Trophoblast cell (in vitro differentiated cells and primary cell): ENCODE measurements at regions not wholly inside any gene's neighbourhood (a gene's known extent, or its start where the extent isn't known, plus 50 kb on each side); places are given as distances from the start of the nearest gene placed in this dataset.
"Not testable (repeated sequence)": the region's sequence is repeated elsewhere in the genome, so short reads cannot be mapped to it uniquely, and the experiment has no call there.

Source experiments
- DNase-seq, 2 donors: peaks; one replicate each; pipeline ENCODE4 v3.0.0-alpha.2; 2016
- H2AFZ ChIP-seq: 2 replicates; pipeline ENCODE4 v1.6.1; 2013; ENCODE audit warnings: low read length, moderate library complexity, mild to moderate bottlenecking; ENCODE audit not compliant: insufficient read depth, poor library complexity
- H2AK5ac ChIP-seq: 2 replicates; pipeline ENCODE4 v1.6.1; 2013; ENCODE audit warnings: mild to moderate bottlenecking, low read length
- H2BK120ac ChIP-seq: 2 replicates; pipeline ENCODE4 v1.6.1; 2013; ENCODE audit warnings: low read length, mild to moderate bottlenecking, moderate library complexity; ENCODE audit not compliant: insufficient read depth, poor library complexity
- H2BK12ac ChIP-seq: 2 replicates; pipeline ENCODE4 v1.6.1; 2013; ENCODE audit warnings: mild to moderate bottlenecking, low read length, moderate library complexity
- H2BK5ac ChIP-seq: 2 replicates; pipeline ENCODE4 v1.6.1; 2013; ENCODE audit warnings: low read length, low read depth, moderate library complexity, mild to moderate bottlenecking; ENCODE audit not compliant: poor library complexity
- H3K14ac ChIP-seq: 2 replicates; pipeline ENCODE4 v1.6.1; 2013; ENCODE audit warnings: mild to moderate bottlenecking, low read length
- H3K18ac ChIP-seq: 2 replicates; pipeline ENCODE4 v1.6.1; 2013; ENCODE audit warnings: mild to moderate bottlenecking, low read length
- H3K23ac ChIP-seq: 2 replicates; pipeline ENCODE4 v1.6.1; 2013; ENCODE audit warnings: low read length
- H3K27ac ChIP-seq: 2 replicates; pipeline ENCODE4 v1.5.1; 2013; ENCODE audit warnings: low read depth, mild to moderate bottlenecking, inconsistent platforms, low read length, moderate library complexity
- H3K27me3 ChIP-seq: 2 replicates; pipeline ENCODE4 v1.6.1; 2013; ENCODE audit warnings: inconsistent platforms, mild to moderate bottlenecking, low read length, moderate library complexity; ENCODE audit not compliant: insufficient read depth
- H3K36me3 ChIP-seq, 2 experiments: 1 replicate in 1 of 2; 2 replicates in 1 of 2; pipeline ENCODE4 v1.6.1; 2013; ENCODE audit warnings: low read length in 2 of 2, mild to moderate bottlenecking in 2 of 2, moderate library complexity in 1 of 2; ENCODE audit not compliant: insufficient read depth in 2 of 2, control insufficient read depth in 1 of 2
- H3K4ac ChIP-seq: 2 replicates; pipeline ENCODE4 v1.6.1; 2013; ENCODE audit warnings: low read depth, mild to moderate bottlenecking, low read length, moderate library complexity
- H3K4me1 ChIP-seq, 2 experiments: 1 replicate in 1 of 2; 2 replicates in 1 of 2; pipeline ENCODE4 v1.6.1; 2013; ENCODE audit warnings: low read length in 2 of 2, mild to moderate bottlenecking in 2 of 2, moderate library complexity in 1 of 2; ENCODE audit not compliant: insufficient read depth in 2 of 2, control insufficient read depth in 1 of 2
- H3K4me2 ChIP-seq: 2 replicates; pipeline ENCODE4 v1.6.1; 2013; ENCODE audit warnings: inconsistent platforms, mild to moderate bottlenecking, low read length, moderate library complexity
- H3K4me3 ChIP-seq: 2 replicates; pipeline ENCODE4 v1.5.1; 2013; ENCODE audit warnings: mild to moderate bottlenecking, low read depth, low read length, inconsistent platforms
- H3K79me1 ChIP-seq: one replicate; pipeline ENCODE4 v1.6.1; 2013; ENCODE audit warnings: low read length
- H3K79me2 ChIP-seq: 2 replicates; pipeline ENCODE4 v1.6.1; 2013; ENCODE audit warnings: low read length, mild to moderate bottlenecking; ENCODE audit not compliant: control insufficient read depth, insufficient read depth, poor library complexity
- H3K9ac ChIP-seq: 2 replicates; pipeline ENCODE4 v1.6.1; 2013; ENCODE audit warnings: mild to moderate bottlenecking, low read length
- H3K9me3 ChIP-seq: 2 replicates; pipeline ENCODE4 v1.6.1; 2013; ENCODE audit warnings: low read depth, mild to moderate bottlenecking, control low read depth, inconsistent platforms, low read length; ENCODE audit not compliant: insufficient read depth
- H4K12ac ChIP-seq: 2 replicates; pipeline ENCODE4 v1.6.1; 2013; ENCODE audit warnings: low read depth, mild to moderate bottlenecking, low read length, moderate library complexity
- H4K8ac ChIP-seq: 2 replicates; pipeline ENCODE4 v1.6.1; 2013; ENCODE audit warnings: low read depth, mild to moderate bottlenecking, low read length, moderate library complexity
- H4K91ac ChIP-seq: one replicate; pipeline ENCODE4 v1.6.1; 2013; ENCODE audit warnings: low read depth, mild to moderate bottlenecking, low read length, moderate library complexity
- WGBS: extraction: QIAGEN DNeasy Blood & Tissue Kit; methylation state at CpG from one replicate; pipeline ENCODE4 v1.1.7; 2013; ENCODE audit warnings: missing lambda C conversion rate; ENCODE audit not compliant: insufficient read length, insufficient coverage; ENCODE audit errors: extremely low coverage; 5-methylcytosine and 5-hydroxymethylcytosine counted together

- H2BK12ac ChIP-seq, result no peak overlapping the region
- no peak overlapping the region for H4K91ac ChIP-seq
- H3K4me1 ChIP-seq, result no peaks in the 10 kb centered on the region
- H2AK5ac ChIP-seq, result no peak overlapping the region
- no peak overlapping the region for H4K8ac ChIP-seq
- no CpG with 5 or more reads among the region's 8 CpGs for WGBS
- no peaks in the 10 kb centered on the region for H3K79me1 ChIP-seq
- H3K36me3 ChIP-seq, result no peaks in the 10 kb centered on the region
- H3K9me3 ChIP-seq, result no peaks in the 10 kb centered on the region
- H3K4ac ChIP-seq, result no peak overlapping the region
- no peak overlapping the region for H3K27ac ChIP-seq
- H2BK120ac ChIP-seq, result no peak overlapping the region
- no peak overlapping the region for H3K9ac ChIP-seq
- no peak overlapping the region for H2BK5ac ChIP-seq
- no peak overlapping the region for H3K18ac ChIP-seq
- H3K23ac ChIP-seq, result no peak overlapping the region
- no peak overlapping the region for H3K14ac ChIP-seq
- H3K4me2 ChIP-seq, result no peak overlapping the region
- H3K27me3 ChIP-seq, result no peaks in the 10 kb centered on the region
- H4K12ac ChIP-seq, result no peak overlapping the region
- no peak overlapping the region for H3K4me3 ChIP-seq
- DNase-seq, result no peak
- no peaks in the 10 kb centered on the region for H3K79me2 ChIP-seq
- no peak overlapping the region for H2AFZ ChIP-seq
These were observed 389.2 kb upstream of the GRM7 start for GRCh38 chr3:6471744-6472143.

GRCh38 chr3:6490487-6491327 is 370.2 kb upstream of the GRM7 start:
- no CpG with 5 or more reads among the region's 34 CpGs for whole genome bisulfite sequencing
- H3K4me3 ChIP-seq, H3K27ac ChIP-seq, H2BK12ac ChIP-seq, H4K8ac ChIP-seq, H4K12ac ChIP-seq, H2AK5ac ChIP-seq, H3K36me3 ChIP-seq, H2BK5ac ChIP-seq, H3K4me2 ChIP-seq, H3K14ac ChIP-seq, H3K23ac ChIP-seq, H2AFZ ChIP-seq, H3K27me3 ChIP-seq, H3K79me1 ChIP-seq, H3K4me1 ChIP-seq, H3K9me3 ChIP-seq, H3K79me2 ChIP-seq, H2BK120ac ChIP-seq, H4K91ac ChIP-seq, H3K18ac ChIP-seq, H3K4ac ChIP-seq, H3K9ac ChIP-seq: not testable (repeated sequence)
- DNase-seq, result peak in 1 of 2 donors; percentile 26

- H3K27me3 ChIP-seq, result no peaks in the 10 kb centered on the region
These were observed 369.1 kb upstream of the GRM7 start for GRCh38 chr3:6491768-6492167.

GRCh38 chr3:6492306-6492705 is 368.6 kb upstream of the GRM7 start:
- Histone ChIP-seq H3K4me3 (no peak overlapping the region), H3K14ac (no peak overlapping the region), H2AFZ (no peak overlapping the region), H4K91ac (no peak overlapping the region), H3K9ac (no peak overlapping the region), H2BK12ac (no peak overlapping the region), H3K4me1 (no peaks in the 10 kb centered on the region), H4K12ac (no peak overlapping the region), H3K23ac (no peak overlapping the region), H3K9me3 (no peaks in the 10 kb centered on the region), H4K8ac (no peak overlapping the region), H3K27me3 (no peaks in the 10 kb centered on the region), H2BK120ac (no peak overlapping the region), H3K4ac (no peak overlapping the region), H3K36me3 (no peaks in the 10 kb centered on the region), H3K18ac (no peak overlapping the region), H3K27ac (no peak overlapping the region), H2AK5ac (no peak overlapping the region), H3K79me2 (no peaks in the 10 kb centered on the region), H3K4me2 (no peak overlapping the region), H2BK5ac (no peak overlapping the region), H3K79me1 (no peaks in the 10 kb centered on the region)
- no peak for DNase-seq
- no CpG with 5 or more reads among the region's 1 CpG for WGBS

More at GRCh38 chr3:6491768-6492167, 369.1 kb upstream of the GRM7 start:
- no peak overlapping the region for H4K91ac ChIP-seq
- no peak for DNase-seq
- H3K79me2 ChIP-seq, result no peaks in the 10 kb centered on the region
- no peaks in the 10 kb centered on the region for H3K36me3 ChIP-seq
- H3K79me1 ChIP-seq, result no peaks in the 10 kb centered on the region
- no peak overlapping the region for H3K18ac ChIP-seq
- H3K14ac ChIP-seq, result no peak overlapping the region
- no peaks in the 10 kb centered on the region for H3K9me3 ChIP-seq
- H4K12ac ChIP-seq, result no peak overlapping the region
- H2BK5ac ChIP-seq, result no peak overlapping the region
- no CpG with 5 or more reads among the region's 2 CpGs for WGBS
- no peak overlapping the region for H3K4me2 ChIP-seq
- H3K4ac ChIP-seq, result no peak overlapping the region
- H3K4me1 ChIP-seq, result no peaks in the 10 kb centered on the region
- H3K9ac ChIP-seq, result no peak overlapping the region
- no peak overlapping the region for H2AK5ac ChIP-seq
- no peak overlapping the region for H3K4me3 ChIP-seq
- H4K8ac ChIP-seq, result no peak overlapping the region
- H3K27ac ChIP-seq, result no peak overlapping the region
- H3K23ac ChIP-seq, result no peak overlapping the region
- no peak overlapping the region for H2AFZ ChIP-seq
- no peak overlapping the region for H2BK120ac ChIP-seq
- no peak overlapping the region for H2BK12ac ChIP-seq
